Thymus (tissue), 11 donors: ENCODE measurements at regions not wholly inside any gene's neighbourhood (a gene's known extent, or its start where the extent isn't known, plus 50 kb on each side); places are given as distances from the start of the nearest gene placed in this dataset.

Experiments
- DNase-seq, 9 donors: peaks; one replicate each; pipeline ENCODE4 v3.0.0-alpha.2; 2013; ENCODE audit warnings: low spot score in 9 of 9, low read depth in 6 of 9, missing footprints in 1 of 9
- H3K27ac ChIP-seq, 2 donors: one replicate each; pipeline ENCODE4 v1.5.1; 2013; ENCODE audit warnings: control low read depth in 1 of 2, low read depth in 1 of 2, low read length in 1 of 2, mild to moderate bottlenecking in 1 of 2, moderate library complexity in 1 of 2
- H3K27me3 ChIP-seq, 2 donors: one replicate each; pipeline ENCODE4 v1.5.1; 2013; ENCODE audit warnings: low read length in 1 of 2; ENCODE audit not compliant: control insufficient read depth in 2 of 2, insufficient read depth in 1 of 2
- H3K36me3 ChIP-seq, 2 donors: one replicate each; pipeline ENCODE4 v1.5.1; 2013; ENCODE audit warnings: low read length in 1 of 2, mild to moderate bottlenecking in 1 of 2, moderate library complexity in 1 of 2; ENCODE audit not compliant: control insufficient read depth in 2 of 2, insufficient read depth in 2 of 2
- H3K4me1 ChIP-seq, 2 donors: one replicate each; pipeline ENCODE4 v1.5.1; 2013; ENCODE audit warnings: low read length in 2 of 2; ENCODE audit not compliant: control insufficient read depth in 2 of 2, insufficient read depth in 2 of 2
- H3K4me3 ChIP-seq, 2 donors: one replicate each; pipeline ENCODE4 v1.5.1; 2013; ENCODE audit warnings: low read length in 2 of 2, control low read depth in 1 of 2, mild to moderate bottlenecking in 1 of 2
- H3K9me3 ChIP-seq, 2 donors: one replicate each; pipeline ENCODE4 v1.5.1; 2013; ENCODE audit warnings: low read length in 1 of 2, mild to moderate bottlenecking in 1 of 2; ENCODE audit not compliant: control insufficient read depth in 2 of 2, insufficient read depth in 1 of 2
- WGBS: extraction: QIAGEN DNeasy Blood & Tissue Kit; methylation state at CpG from one replicate; pipeline ENCODE4 v1.1.7; 2013; 5-methylcytosine and 5-hydroxymethylcytosine counted together
- donor health status: healthy.

- 93% methylated on average over 3 of the region's 3 CpGs for WGBS
- no peaks in the 10 kb centered on the region for H3K9me3 ChIP-seq
- no peaks in the 10 kb centered on the region for H3K27me3 ChIP-seq
- H3K27ac ChIP-seq = no peak overlapping the region
- no peaks in the 10 kb centered on the region for H3K4me1 ChIP-seq
- H3K4me3 ChIP-seq = no peak overlapping the region
- H3K36me3 ChIP-seq = no peaks in the 10 kb centered on the region
- DNase-seq = no peak
Observed at GRCh38 chr5:167684251-167684650, 607.2 kb upstream of the WWC1 start.

GRCh38 chr5:167688341-167689130 is 602.9 kb upstream of the WWC1 start:
- Histone ChIP-seq H3K4me3 (no peak overlapping the region), H3K36me3 (no peaks in the 10 kb centered on the region), H3K9me3 (no peaks in the 10 kb centered on the region), H3K4me1 (no peaks in the 10 kb centered on the region), H3K27me3 (no peaks in the 10 kb centered on the region), H3K27ac (no peak overlapping the region)
- no peak for DNase-seq
- 80% methylated on average over 8 of the region's 8 CpGs for WGBS

DNA sequence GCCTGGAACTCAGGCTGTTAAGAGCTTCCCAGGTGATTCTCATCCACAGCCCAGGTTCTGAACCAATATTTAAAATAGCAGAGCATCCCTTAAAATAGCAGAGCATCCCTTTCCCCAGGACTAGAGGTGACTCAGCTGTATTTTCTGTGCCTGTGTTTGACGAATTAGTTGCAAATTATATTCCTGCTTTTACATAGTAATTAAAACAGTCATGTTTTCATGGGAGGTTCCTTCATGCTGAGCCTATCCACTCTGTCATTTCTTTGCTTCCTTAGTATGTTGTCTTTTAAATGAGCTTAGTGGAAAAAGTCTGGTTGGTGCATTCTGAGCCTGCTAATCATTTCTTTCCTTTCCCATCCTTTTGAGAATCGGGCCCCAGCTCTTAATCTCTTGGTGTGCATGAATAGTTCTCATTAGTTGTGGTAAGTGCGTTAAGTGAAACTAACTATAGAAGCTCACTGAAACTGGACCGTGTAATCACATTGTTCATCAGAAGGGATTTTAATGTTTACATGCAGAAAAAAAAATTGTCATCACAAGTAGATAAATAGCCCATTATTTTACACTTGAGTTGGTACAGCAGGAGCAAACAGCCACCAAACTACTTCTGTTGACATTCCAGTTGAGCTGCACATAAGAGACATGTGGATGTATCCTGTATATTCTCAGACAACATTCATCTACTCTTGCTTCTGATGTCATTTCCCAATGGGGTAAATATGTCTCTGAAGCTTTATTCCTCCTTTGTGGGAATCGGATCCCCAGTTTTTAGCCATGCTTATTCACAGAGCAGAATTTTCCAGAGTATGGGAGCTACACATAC is 596.9 kb upstream of the WWC1 start:
- Histone ChIP-seq H3K27me3 (no peaks in the 10 kb centered on the region), H3K4me3 (no peak overlapping the region), H3K36me3 (no peaks in the 10 kb centered on the region), H3K9me3 (no peaks in the 10 kb centered on the region), H3K27ac (no peak overlapping the region), H3K4me1 (no peaks in the 10 kb centered on the region)
- WGBS = 94% methylated on average over 5 of the region's 5 CpGs
- DNase-seq = no peak

GRCh38 chr5:167696558-167697314 is 594.7 kb upstream of the WWC1 start:
- no peak overlapping the region for H3K4me3 ChIP-seq
- DNase-seq = no peak
- H3K36me3 ChIP-seq = no peaks in the 10 kb centered on the region
- H3K4me1 ChIP-seq = no peaks in the 10 kb centered on the region
- no peaks in the 10 kb centered on the region for H3K9me3 ChIP-seq
- H3K27me3 ChIP-seq = no peaks in the 10 kb centered on the region
- no peak overlapping the region for H3K27ac ChIP-seq
- WGBS = 92% methylated on average over 10 of the region's 10 CpGs

- no peaks in the 10 kb centered on the region for H3K27me3 ChIP-seq
- 59% methylated on average over 1 of the region's 1 CpG for WGBS
- no peak for DNase-seq
- H3K9me3 ChIP-seq = no peaks in the 10 kb centered on the region
- peak overlapping the region in 1 of 2 donors; percentile 31 for H3K27ac ChIP-seq
- H3K36me3 ChIP-seq = no peaks in the 10 kb centered on the region
- H3K4me1 ChIP-seq = no peaks in the 10 kb centered on the region
- no peak overlapping the region for H3K4me3 ChIP-seq
Observed at GRCh38 chr5:167699432-167699831, 592.0 kb upstream of the WWC1 start.

GRCh38 chr5:167701051-167701450 is 590.4 kb upstream of the WWC1 start:
- H3K27me3 ChIP-seq = no peaks in the 10 kb centered on the region
- DNase-seq = no peak
- H3K9me3 ChIP-seq = no peaks in the 10 kb centered on the region
- H3K36me3 ChIP-seq = no peaks in the 10 kb centered on the region
- H3K27ac ChIP-seq = no peak overlapping the region
- 97% methylated on average over 1 of the region's 1 CpG for WGBS
- H3K4me3 ChIP-seq = no peak overlapping the region
- no peaks in the 10 kb centered on the region for H3K4me1 ChIP-seq

DNA sequence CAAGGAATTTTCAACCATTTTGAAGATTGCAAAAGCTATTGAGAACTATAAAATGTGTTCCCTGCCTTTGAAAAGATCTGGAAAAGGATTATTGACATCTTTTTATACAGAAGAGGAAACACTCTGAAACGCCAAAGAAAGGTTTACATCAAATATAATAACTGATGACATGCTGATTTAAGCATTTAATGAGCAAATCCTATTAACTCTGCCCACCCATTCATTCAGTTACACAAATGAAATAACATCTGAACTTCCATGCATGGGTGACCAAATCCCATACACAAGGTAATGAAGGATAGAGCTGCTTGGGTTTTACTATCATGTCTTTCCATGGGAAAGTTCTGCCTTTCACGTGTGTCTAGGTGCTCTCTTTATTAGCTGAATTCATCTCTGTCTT is 589.4 kb upstream of the WWC1 start:
- Histone ChIP-seq H3K9me3 (no peaks in the 10 kb centered on the region), H3K4me3 (no peak overlapping the region), H3K27ac (no peak overlapping the region), H3K27me3 (no peaks in the 10 kb centered on the region), H3K36me3 (no peaks in the 10 kb centered on the region), H3K4me1 (no peaks in the 10 kb centered on the region)
- no peak for DNase-seq
- 80% methylated on average over 2 of the region's 2 CpGs for WGBS

- Histone ChIP-seq H3K9me3 (no peaks in the 10 kb centered on the region), H3K27ac (no peak overlapping the region), H3K4me1 (no peaks in the 10 kb centered on the region), H3K27me3 (no peaks in the 10 kb centered on the region), H3K36me3 (no peaks in the 10 kb centered on the region), H3K4me3 (no peak overlapping the region)
- 82% methylated on average over 3 of the region's 3 CpGs for WGBS
- no peak for DNase-seq
Observed at GRCh38 chr5:167708449-167708848, 583.0 kb upstream of the WWC1 start.

GRCh38 chr5:167709625-167710024 is 581.8 kb upstream of the WWC1 start:
- 94% methylated on average over 4 of the region's 4 CpGs for whole genome bisulfite sequencing
- Histone ChIP-seq H3K4me3 (no peak overlapping the region), H3K27ac (no peak overlapping the region), H3K27me3 (no peaks in the 10 kb centered on the region), H3K9me3 (no peaks in the 10 kb centered on the region), H3K4me1 (no peaks in the 10 kb centered on the region), H3K36me3 (no peaks in the 10 kb centered on the region)
- no peak for DNase-seq
